ENCODE measurements at regions not wholly inside any gene's neighbourhood (a gene's known extent, or its start where the extent isn't known, plus 50 kb on each side); places are given as distances from the start of the nearest gene placed in this dataset.

- TF ChIP-seq PBX3 (IDR thresholded peaks at IDR 0.05) = no peak
- no peak for TF ChIP-seq TAF1 (IDR thresholded peaks at IDR 0.05; ENCODE audit: borderline replicate concordance, low read depth, low read length)
- no peak for TF ChIP-seq FOXM1 (IDR thresholded peaks at IDR 0.05; ENCODE audit: low read depth)
- no peak for TF ChIP-seq MEF2A (IDR thresholded peaks at IDR 0.05; ENCODE audit: borderline replicate concordance, low read depth)
- no peak for TF ChIP-seq GATA2 (CRISPR knock-in tag; IDR thresholded peaks at IDR 0.05)
Measured at GRCh38 chr12:88662961-88663360, 82.7 kb upstream of the KITLG start (continued).

- Histone ChIP-seq H3K4me3 (ENCODE audit: low read depth in 2 of 2, low read length in 1 of 2) (no peak overlapping the region), H3K79me2 (ENCODE audit: insufficient read depth) (no peaks in the 10 kb centered on the region), H3K9ac (no peak overlapping the region), H3K9me3 (no peaks in the 10 kb centered on the region), H3K9me2 (no peaks in the 10 kb centered on the region), H3K4me2 (no peak overlapping the region), H3K27ac (ENCODE audit: low read depth in 2 of 2, low read length in 1 of 2) (no peak overlapping the region), H4K20me1 (ENCODE audit: insufficient read depth) (no peaks in the 10 kb centered on the region), H2AFZ (ENCODE audit: low read depth) (no peak overlapping the region), H3K4me1 (ENCODE audit: control insufficient read depth in 1 of 2, insufficient read depth in 2 of 2, low read depth in 1 of 2, low read length in 1 of 2) (peaks cover 0 to 15% of the 10 kb centered on the region in 2 experiments; a peak in 1 of 4 replicates), H3K27me3 (ENCODE audit: insufficient read depth) (no peaks in the 10 kb centered on the region), H3F3A (replicated peaks; ENCODE audit: insufficient read depth) (peaks cover 9% of the 10 kb centered on the region), H3K36me3 (replicated peaks in 1 of 2; ENCODE audit: control insufficient read depth in 1 of 2, insufficient read depth in 2 of 2, low read length in 1 of 2) (no peaks in the 10 kb centered on the region)
- 71% methylated on average over 1 of the region's 1 CpG for WGBS (ENCODE audit: low lambda C conversion rate)
- no peak for DNase-seq
- CTCF ChIA-PET = no interaction called here
- TF ChIP-seq JUND (IDR thresholded peaks at IDR 0.05) = no peak
- no peak for TF ChIP-seq TEAD4 (IDR thresholded peaks at IDR 0.05; ENCODE audit: borderline replicate concordance, insufficient read depth)
- TF ChIP-seq ELF1 (IDR thresholded peaks at IDR 0.05) = no peak
- TF ChIP-seq USF1 (IDR thresholded peaks at IDR 0.05; ENCODE audit: borderline replicate concordance, low read depth) = no peak
- TF ChIP-seq EZH2phosphoT487 (IDR thresholded peaks at IDR 0.05; ENCODE audit: borderline replicate concordance, low read depth) = no peak
- POLR2A ChIA-PET = no interaction called here
Measured at GRCh38 chr12:88662093-88662492, 81.8 kb upstream of the KITLG start.

- ChIA-PET CTCF (interaction anchor here (1.1 kb wide), 1 partner anchor 19 kb away, joined by 4 read pairs; no protein-coding TSS in a partner anchor), POLR2A (no interaction called here)
- 0 out of 2 replicates have a peak overlapping the region, but pooled peaks have one; percentile 33 for H2AFZ ChIP-seq (ENCODE audit: low read depth)
- H3K4me1 ChIP-seq (ENCODE audit: control insufficient read depth in 1 of 2, insufficient read depth in 2 of 2, low read depth in 1 of 2, low read length in 1 of 2) = peaks cover 0 to 7% of the 10 kb centered on the region in 2 experiments; a peak in 1 of 4 replicates
- no peak for DNase-seq
- H3F3A ChIP-seq (replicated peaks; ENCODE audit: insufficient read depth) = peaks cover 4% of the 10 kb centered on the region
- H3K9me2 ChIP-seq = no peaks in the 10 kb centered on the region
- no peaks in the 10 kb centered on the region for H3K27me3 ChIP-seq (ENCODE audit: insufficient read depth)
- no peak overlapping the region for H3K9ac ChIP-seq
- H3K9me3 ChIP-seq = no peaks in the 10 kb centered on the region
- no peak overlapping the region for H3K27ac ChIP-seq (ENCODE audit: low read depth in 2 of 2, low read length in 1 of 2)
- H3K79me2 ChIP-seq (ENCODE audit: insufficient read depth) = no peaks in the 10 kb centered on the region
- H3K4me3 ChIP-seq (ENCODE audit: low read depth in 2 of 2, low read length in 1 of 2) = no peak overlapping the region
- no peak overlapping the region for H3K4me2 ChIP-seq
- no peaks in the 10 kb centered on the region for H3K36me3 ChIP-seq (replicated peaks in 1 of 2; ENCODE audit: control insufficient read depth in 1 of 2, insufficient read depth in 2 of 2, low read length in 1 of 2)
- no peaks in the 10 kb centered on the region for H4K20me1 ChIP-seq (ENCODE audit: insufficient read depth)
- no peak for TF ChIP-seq ZBTB33 (IDR thresholded peaks at IDR 0.05; ENCODE audit: borderline replicate concordance, low read depth)
- no peak for TF ChIP-seq NRF1 (IDR thresholded peaks at IDR 0.05; ENCODE audit: low read depth, low read length)
- no peak for TF ChIP-seq POLR2AphosphoS5 (IDR thresholded peaks at IDR 0.05; ENCODE audit: low read depth, low read length)
- no peak for TF ChIP-seq YY1 (IDR thresholded peaks at IDR 0.05; ENCODE audit: low read depth)
- no peak for TF ChIP-seq IRF3 (IDR thresholded peaks at IDR 0.05; ENCODE audit: low read depth, low read length)
- no peak for TF ChIP-seq RFX5 (IDR thresholded peaks at IDR 0.05; ENCODE audit: low read length)
- no peak for TF ChIP-seq NFIC (IDR thresholded peaks at IDR 0.05; ENCODE audit: borderline replicate concordance)
- TF ChIP-seq CHD2 (IDR thresholded peaks at IDR 0.05; ENCODE audit: low read length, partially characterized antibody) = no peak
- no peak for TF ChIP-seq MXI1 (IDR thresholded peaks at IDR 0.05; ENCODE audit: low read depth, low read length)
- no peak for TF ChIP-seq USF1 (IDR thresholded peaks at IDR 0.05; ENCODE audit: borderline replicate concordance, low read depth)
- no peak for TF ChIP-seq RXRA (IDR thresholded peaks at IDR 0.05; ENCODE audit: borderline replicate concordance, low read depth)
- no peak for TF ChIP-seq FOXM1 (IDR thresholded peaks at IDR 0.05; ENCODE audit: low read depth)
- TF ChIP-seq GABPA (IDR thresholded peaks at IDR 0.05; ENCODE audit: low read depth) = no peak
- TF ChIP-seq SIN3A (IDR thresholded peaks at IDR 0.05; ENCODE audit: borderline replicate concordance, low read depth, low read length) = no peak
- TF ChIP-seq MAX (IDR thresholded peaks at IDR 0.05; ENCODE audit: low read depth) = no peak
Measured at GRCh38 chr12:88658009-88658408, 77.7 kb upstream of the KITLG start.
